K562 (cell line): ENCODE measurements at regions not wholly inside any gene's neighbourhood (a gene's known extent, or its start where the extent isn't known, plus 50 kb on each side); places are given as distances from the start of the nearest gene placed in this dataset.

Source experiments
- ATAC-seq: fragments of 200-7000 bp; cut with Tn5 transposase; 3 replicates; pipeline ENCODE4 v1.9.1; 2020; ENCODE audit warnings: moderate library complexity
- BruUV-seq: library from RNA; stranded (reverse); fragments of 400-500 nt; replicated peaks from 2 replicates; lab custom pipeline; 2021; lab: Mats Ljungman, UMichigan
- CTCF ChIA-PET: fragments of 300-600 bp; formaldehyde crosslinking; extraction: SDS; loops from one replicate; lab custom pipeline; 2021; ENCODE audit warnings: low intra/inter-chr PET ratio; lab: Yijun Ruan, JAX
- POLR2A ChIA-PET: fragments of 300-600, 350-650 bp; sonication (Branson Sonifier 250); formaldehyde crosslinking; extraction: SDS; loops from one replicate; lab custom pipeline; 2021; ENCODE audit warnings: antibody characterized with exemption, inconsistent platforms; lab: Yijun Ruan, JAX
- DNase-seq, 4 experiments: peaks; one replicate each; pipeline versions ENCODE4 v3.0.0 to v3.0.0-alpha.2; 2011 to 2018; ENCODE audit warnings: low spot score in 3 of 4, mixed read lengths in 3 of 4; ENCODE audit errors: extremely low read depth in 1 of 4
- FAIRE-seq: peaks from 2 replicates; lab custom pipeline; 2011; peaks lifted over from hg19 to GRCh38; lab: Jason Lieb, UNC
- H2AFZ ChIP-seq: 2 replicates; pipeline ENCODE4 v1.6.0; 2011; ENCODE audit warnings: low read depth, low read length, control low read depth, inconsistent platforms
- H3K27ac ChIP-seq: fragments of 200-600 bp; 3 replicates; pipeline ENCODE4 v1.8.0; 2011; ENCODE audit warnings: low read depth, mild to moderate bottlenecking, control low read depth, inconsistent platforms, low read length, moderate library complexity, mixed read lengths; ENCODE audit errors: extremely low read depth
- H3K27me3 ChIP-seq, 2 experiments: fragments of 300-600 bp in 1 of 2; 2 replicates in 1 of 2; 3 replicates in 1 of 2; pipeline versions ENCODE4 v1.6.0 to v1.8.0; 2011; ENCODE audit warnings: inconsistent platforms in 2 of 2, low read length in 2 of 2, mild to moderate bottlenecking in 1 of 2, mixed read lengths in 1 of 2, moderate library complexity in 1 of 2; ENCODE audit not compliant: control insufficient read depth in 2 of 2, insufficient read depth in 2 of 2
- H3K36me3 ChIP-seq: fragments of 300-600 bp; 3 replicates; pipeline ENCODE4 v1.8.0; 2011; ENCODE audit warnings: mild to moderate bottlenecking, low read length, inconsistent platforms; ENCODE audit not compliant: control insufficient read depth, insufficient read depth
- H3K4me1 ChIP-seq, 2 experiments: fragments of 200-600 bp in 1 of 2; replicated peaks in 1 of 2; 2 replicates in 1 of 2; 3 replicates in 1 of 2; pipeline versions ENCODE4 v1.5.1 to v1.8.0; 2011; ENCODE audit warnings: inconsistent platforms in 2 of 2, low read length in 2 of 2, mild to moderate bottlenecking in 1 of 2, mixed read lengths in 1 of 2, moderate library complexity in 1 of 2; ENCODE audit not compliant: control insufficient read depth in 2 of 2, insufficient read depth in 2 of 2
- H3K4me2 ChIP-seq: 2 replicates; pipeline ENCODE4 v1.6.1; 2011; ENCODE audit warnings: low read length, control low read depth, inconsistent platforms, mixed read lengths; ENCODE audit not compliant: insufficient read depth
- H3K4me3 ChIP-seq: fragments of 200-600 bp; sonication (generic), shearing (Covaris generic); 2 replicates; pipeline ENCODE4 v1.5.1; 2016; ENCODE audit warnings: control low read depth, inconsistent platforms
- H3K79me2 ChIP-seq: fragments of 200-600 bp; 3 replicates; pipeline ENCODE4 v1.8.0; 2011; ENCODE audit warnings: low read length, inconsistent platforms; ENCODE audit not compliant: control insufficient read depth, insufficient read depth
- H3K9ac ChIP-seq, 2 experiments: 2 replicates each; pipeline versions ENCODE4 v1.6.0 to v1.6.1; 2011; ENCODE audit warnings: low read depth in 2 of 2, low read length in 2 of 2, control low read depth in 1 of 2, inconsistent platforms in 1 of 2, mild to moderate bottlenecking in 1 of 2, mixed read lengths in 1 of 2; ENCODE audit not compliant: insufficient read depth in 1 of 2
- H3K9me1 ChIP-seq: one replicate; pipeline ENCODE4 v1.6.0; 2011; ENCODE audit warnings: inconsistent platforms, mild to moderate bottlenecking, low read length, moderate library complexity; ENCODE audit not compliant: control insufficient read depth, insufficient read depth
- H3K9me3 ChIP-seq: replicated peaks from 2 replicates; pipeline ENCODE4 v1.5.1; 2011; ENCODE audit warnings: low read depth, low read length, inconsistent platforms; ENCODE audit not compliant: control insufficient read depth, insufficient read depth
- H4K20me1 ChIP-seq: replicated peaks from 2 replicates; pipeline ENCODE4 v1.6.1; 2011; ENCODE audit warnings: low read length, inconsistent platforms, mixed read lengths; ENCODE audit not compliant: control insufficient read depth, insufficient read depth
- KDM1A ChIP-seq, 2 experiments: fragments of 450-650 bp; IDR thresholded peaks; 2 replicates each; pipeline ENCODE4 v1.6.1; 2016; ENCODE audit warnings: mild to moderate bottlenecking in 2 of 2
- KLF1 ChIP-seq: fragments of 450-650 bp; IDR thresholded peaks from 2 replicates; pipeline ENCODE4 v1.6.1; 2016; ENCODE audit warnings: missing genetic modification characterization, missing compliant biosample characterization
- SAFB ChIP-seq: fragments of 200-400 bp; formaldehyde crosslinking; IDR thresholded peaks from 2 replicates; pipeline ENCODE4 v1.6.1; 2017; ENCODE audit warnings: low read depth, low read length, borderline replicate concordance
- SMC3 ChIP-seq: conservative IDR thresholded peaks from 2 replicates; pipeline ENCODE4 v1.6.1; 2011; ENCODE audit warnings: low read depth, low read length, improper control_type of control experiment; ENCODE audit not compliant: insufficient read depth
- WGBS: fragments of 100-300 bp; shearing (Covaris generic); methylation state at CpG from one replicate; pipeline ENCODE4 v1.1.6; 2016; ENCODE audit warnings: low coverage, mixed read lengths; ENCODE audit not compliant: insufficient coverage; ENCODE audit errors: missing lambda C conversion rate; 5-methylcytosine and 5-hydroxymethylcytosine counted together
- in situ Hi-C: fragments of 300-500 bp; cut with MboI; formaldehyde crosslinking; loops from 4 replicates; pipeline ENCODE4 v1.15.0; 2018; ENCODE audit warnings: inconsistent platforms, mixed read lengths
- intact Hi-C: fragments of 100-400 bp; cut with micrococcal nuclease; formaldehyde crosslinking; loops from 2 replicates; pipeline ENCODE4 v1.14.2; 2022
- TF ChIP-seq, protein P1 (sequence below), 2 experiments: IDR thresholded peaks in 1 of 2; conservative IDR thresholded peaks in 1 of 2; 2 replicates each; pipeline ENCODE4 v1.6.1; 2016; ENCODE audit warnings: low read depth in 2 of 2, mild to moderate bottlenecking in 1 of 2, missing compliant biosample characterization in 1 of 2, missing genetic modification characterization in 1 of 2, moderate library complexity in 1 of 2
- TF ChIP-seq, protein P2 (sequence below): sonication (generic); formaldehyde crosslinking; IDR thresholded peaks from 2 replicates; pipeline ENCODE4 v1.8.0; 2022; ENCODE audit warnings: mild to moderate bottlenecking, missing genetic modification reagents
- TF ChIP-seq, protein P3 (sequence below): fragments of 250-450 bp; sonication (Bioruptor Pico); IDR thresholded peaks from 2 replicates; pipeline ENCODE4 v1.8.0; 2021; ENCODE audit warnings: borderline replicate concordance, mild to moderate bottlenecking, moderate library complexity; ENCODE audit not compliant: poor library complexity, severe bottlenecking

DNA sequence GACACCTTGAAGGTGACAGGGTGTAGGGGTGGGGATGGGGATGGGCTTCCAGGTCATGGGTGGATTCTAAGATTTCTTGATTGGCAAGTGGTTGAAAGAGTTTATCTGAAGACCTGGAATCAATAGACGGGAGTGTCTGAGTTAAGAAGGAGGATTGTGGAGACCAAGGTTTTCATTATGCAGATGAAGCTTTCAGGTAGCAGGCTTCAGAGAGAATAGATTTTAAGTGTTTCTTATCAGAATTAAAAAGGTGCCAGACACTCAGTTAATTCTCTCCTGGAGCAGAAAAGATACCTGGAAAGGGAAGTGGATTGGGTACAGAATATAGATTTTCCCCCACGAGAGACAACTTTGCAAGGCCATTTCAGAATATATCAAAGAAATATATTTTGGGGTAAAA is 211.7 kb upstream of the PRICKLE1 start:
- Histone ChIP-seq H3K4me3 (no peak overlapping the region), H4K20me1 (no peaks in the 10 kb centered on the region), H3K36me3 (no peaks in the 10 kb centered on the region), H3K79me2 (no peaks in the 10 kb centered on the region), H3K9me3 (no peaks in the 10 kb centered on the region), H3K27ac (no peak overlapping the region), H3K9me1 (no peaks in the 10 kb centered on the region), H3K4me2 (no peak overlapping the region), H3K4me1 (no peaks in the 10 kb centered on the region; a peak in 1 of 5 replicates), H3K27me3 (no peaks in the 10 kb centered on the region), H2AFZ (no peak overlapping the region), H3K9ac (no peak overlapping the region)
- intact Hi-C loops (no loop called here), in situ Hi-C loops (no loop called here)
- TF ChIP-seq, protein P1, sequence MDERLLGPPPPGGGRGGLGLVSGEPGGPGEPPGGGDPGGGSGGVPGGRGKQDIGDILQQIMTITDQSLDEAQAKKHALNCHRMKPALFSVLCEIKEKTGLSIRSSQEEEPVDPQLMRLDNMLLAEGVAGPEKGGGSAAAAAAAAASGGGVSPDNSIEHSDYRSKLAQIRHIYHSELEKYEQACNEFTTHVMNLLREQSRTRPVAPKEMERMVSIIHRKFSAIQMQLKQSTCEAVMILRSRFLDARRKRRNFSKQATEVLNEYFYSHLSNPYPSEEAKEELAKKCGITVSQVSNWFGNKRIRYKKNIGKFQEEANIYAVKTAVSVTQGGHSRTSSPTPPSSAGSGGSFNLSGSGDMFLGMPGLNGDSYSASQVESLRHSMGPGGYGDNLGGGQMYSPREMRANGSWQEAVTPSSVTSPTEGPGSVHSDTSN (CRISPR knock-in tag; IDR thresholded peaks at IDR 0.05; ENCODE audit: low read depth): no peak
- TF ChIP-seq, protein P1 (tag; conservative IDR thresholded peaks at IDR 0.05; ENCODE audit: low read depth): no peak
- TF ChIP-seq SMC3 (no peak), KLF1 (tag) (no peak), SAFB (no peak), KDM1A (IDR thresholded peaks at IDR 0.05) (no peak)
- TF ChIP-seq, protein P2, sequence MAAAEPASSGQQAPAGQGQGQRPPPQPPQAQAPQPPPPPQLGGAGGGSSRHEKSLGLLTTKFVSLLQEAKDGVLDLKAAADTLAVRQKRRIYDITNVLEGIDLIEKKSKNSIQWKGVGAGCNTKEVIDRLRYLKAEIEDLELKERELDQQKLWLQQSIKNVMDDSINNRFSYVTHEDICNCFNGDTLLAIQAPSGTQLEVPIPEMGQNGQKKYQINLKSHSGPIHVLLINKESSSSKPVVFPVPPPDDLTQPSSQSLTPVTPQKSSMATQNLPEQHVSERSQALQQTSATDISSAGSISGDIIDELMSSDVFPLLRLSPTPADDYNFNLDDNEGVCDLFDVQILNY (CRISPR knock-in tag): no peak
- TF ChIP-seq, protein P3, sequence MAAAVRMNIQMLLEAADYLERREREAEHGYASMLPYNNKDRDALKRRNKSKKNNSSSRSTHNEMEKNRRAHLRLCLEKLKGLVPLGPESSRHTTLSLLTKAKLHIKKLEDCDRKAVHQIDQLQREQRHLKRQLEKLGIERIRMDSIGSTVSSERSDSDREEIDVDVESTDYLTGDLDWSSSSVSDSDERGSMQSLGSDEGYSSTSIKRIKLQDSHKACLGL (CRISPR knock-in tag): no peak
- CTCF ChIA-PET: no interaction called here
- no peak for FAIRE-seq
- no peak for DNase-seq
- POLR2A ChIA-PET: no interaction called here
- no peak for ATAC-seq
- no TSS peak for BruUV-seq
- WGBS: 0% methylated on average over 1 of the region's 2 CpGs
